Psoas muscle (tissue), 7 donors: ENCODE measurements at regions not wholly inside any gene's neighbourhood (a gene's known extent, or its start where the extent isn't known, plus 50 kb on each side); places are given as distances from the start of the nearest gene placed in this dataset.

Experiments used
- ATAC-seq, 4 donors: fragments of 200-7000 bp; cut with Tn5 transposase; one replicate each; pipeline ENCODE4 v1.9.1; 2020; ENCODE audit warnings: moderate library complexity in 3 of 4, mild to moderate bottlenecking in 2 of 4
- DNase-seq, 2 donors: peaks; one replicate each; pipeline ENCODE4 v3.0.0-alpha.2; 2020
- H3K27ac ChIP-seq: fragments of 200-600 bp; one replicate; pipeline ENCODE4 v1.8.0; 2022
- H3K27me3 ChIP-seq, 3 donors: fragments of 200-600 bp in 1 of 3; one replicate each; pipeline versions ENCODE4 v1.6.1 to v1.8.0; 2013 to 2022; ENCODE audit warnings: low read length in 2 of 3, mild to moderate bottlenecking in 2 of 3, moderate library complexity in 1 of 3; ENCODE audit not compliant: insufficient read depth in 3 of 3
- H3K36me3 ChIP-seq, 2 donors: fragments of 200-600 bp in 1 of 2; one replicate each; pipeline versions ENCODE4 v1.6.1 to v1.8.0; 2013 to 2022; ENCODE audit warnings: low read depth in 1 of 2, mild to moderate bottlenecking in 1 of 2, moderate library complexity in 1 of 2; ENCODE audit not compliant: insufficient read depth in 1 of 2
- H3K4me1 ChIP-seq: fragments of 200-600 bp; one replicate; pipeline ENCODE4 v1.8.0; 2022
- H3K4me3 ChIP-seq: fragments of 200-600 bp; one replicate; pipeline ENCODE4 v1.8.0; 2022; ENCODE audit warnings: mild to moderate bottlenecking
- H3K9me3 ChIP-seq: fragments of 200-600 bp; one replicate; pipeline ENCODE4 v1.8.0; 2022
- CTCF ChIP-seq: fragments of 200-600 bp; IDR thresholded peaks from one replicate; pipeline ENCODE4 v1.8.0; 2022; ENCODE audit warnings: antibody characterized with exemption
- WGBS, 3 donors: extraction: QIAGEN DNeasy Blood & Tissue Kit; methylation state at CpG; one replicate each; pipeline versions ENCODE4 v1.1.6 to v1.1.7; 2013; 5-methylcytosine and 5-hydroxymethylcytosine counted together
- intact Hi-C, 2 donors: fragments of 100-400 bp; cut with DNase I; formaldehyde crosslinking; loops; one replicate each; pipeline versions ENCODE4 v1.11.0 to v1.14.2; 2022
- donor health status: healthy with polysubstance abuse.
- donor health status: DM: no; HTN: no; CAD: no; lungs with moderate emphysema.
- donor health status: Bipolar disorder and iron deficiency.
- donor health status: healthy.
- donor health status: DM: yes; HTN: yes; CAD: no.
- donor health status: DM: no; HTN: no; CAD: no.
- donor health status: DM: yes; HTN: yes; CAD: no.

GRCh38 chr4:181702864-181703495 lies 540.2 kb upstream of the TENM3 start:
- H3K4me3 ChIP-seq = no peak overlapping the region
- DNase-seq (no peak), ATAC-seq (no peak)
- WGBS, 3 donors = 74 to 76% (median 74%) methylated on average over 11 of the region's 11 CpGs
- H3K27ac ChIP-seq = no peak overlapping the region
- TF ChIP-seq CTCF = no peak
- intact Hi-C loops = no loop called here
- H3K9me3 ChIP-seq = no peaks in the 10 kb centered on the region
- no peaks in the 10 kb centered on the region for H3K36me3 ChIP-seq
- peaks cover 0 to 1% (median 0%) of the 10 kb centered on the region in 3 donors for H3K27me3 ChIP-seq
- no peaks in the 10 kb centered on the region for H3K4me1 ChIP-seq

- Histone ChIP-seq H3K4me3 (no peak overlapping the region), H3K27ac (no peak overlapping the region), H3K27me3 (peaks cover 0 to 1% (median 0%) of the 10 kb centered on the region in 3 donors), H3K9me3 (no peaks in the 10 kb centered on the region), H3K36me3 (no peaks in the 10 kb centered on the region), H3K4me1 (no peaks in the 10 kb centered on the region)
- no peak for TF ChIP-seq CTCF
- no peak for ATAC-seq
- 83 to 90% (median 85%) methylated on average over 7 of the region's 7 CpGs for WGBS, 3 donors
- intact Hi-C loops = no loop called here
- no peak for DNase-seq
These were observed 533.1 kb upstream of the TENM3 start for GRCh38 chr4:181710143-181710542.

- no peak for TF ChIP-seq CTCF
- no peaks in the 10 kb centered on the region for H3K36me3 ChIP-seq
- H3K27ac ChIP-seq = no peak overlapping the region
- H3K9me3 ChIP-seq = no peaks in the 10 kb centered on the region
- no peaks in the 10 kb centered on the region for H3K4me1 ChIP-seq
- WGBS, 3 donors = 82 to 86% (median 83%) methylated on average over 1 of the region's 1 CpG
- ATAC-seq = no peak
- DNase-seq = no peak
- intact Hi-C loops = no loop called here
- H3K27me3 ChIP-seq = no peaks in the 10 kb centered on the region
- no peak overlapping the region for H3K4me3 ChIP-seq
These were observed 531.8 kb upstream of the TENM3 start for GRCh38 chr4:181711387-181711786.

GRCh38 chr4:181728305-181728966 lies 514.8 kb upstream of the TENM3 start:
- H3K9me3 ChIP-seq = no peaks in the 10 kb centered on the region
- DNase-seq (no peak), ATAC-seq (no peak)
- no peak overlapping the region for H3K27ac ChIP-seq
- no peak overlapping the region for H3K4me3 ChIP-seq
- H3K4me1 ChIP-seq = no peaks in the 10 kb centered on the region
- intact Hi-C loops = no loop called here
- TF ChIP-seq CTCF = no peak
- H3K27me3 ChIP-seq = no peaks in the 10 kb centered on the region
- no peaks in the 10 kb centered on the region for H3K36me3 ChIP-seq
- 54 to 68% (median 57%) methylated on average over 5 of the region's 5 CpGs for WGBS, 3 donors

GRCh38 chr4:181731900-181732299 lies 511.3 kb upstream of the TENM3 start:
- Histone ChIP-seq H3K4me3 (no peak overlapping the region), H3K27me3 (no peaks in the 10 kb centered on the region), H3K36me3 (no peaks in the 10 kb centered on the region), H3K4me1 (no peaks in the 10 kb centered on the region), H3K9me3 (no peaks in the 10 kb centered on the region), H3K27ac (no peak overlapping the region)
- intact Hi-C loops = no loop called here
- no peak for DNase-seq
- ATAC-seq = no peak
- 85 to 96% (median 86%) methylated on average over 1 of the region's 1 CpG for WGBS, 3 donors
- TF ChIP-seq CTCF = no peak
